ENCODE measurements at regions not wholly inside any gene's neighbourhood (a gene's known extent, or its start where the extent isn't known, plus 50 kb on each side); places are given as distances from the start of the nearest gene placed in this dataset.

- Mint-ChIP-seq H3K4me3 (no peak overlapping the region), H3K9me3 (peaks cover 3% of the 10 kb centered on the region), H3K27me3 (ENCODE audit: low read depth) (no peaks in the 10 kb centered on the region), H3K36me3 (ENCODE audit: low read depth) (no peaks in the 10 kb centered on the region), H3K27ac (no peak overlapping the region), H3K4me1 (no peaks in the 10 kb centered on the region)
- no peak for TF ChIP-seq CTCF (IDR thresholded peaks at IDR 0.05; ENCODE audit: unreplicated experiment in 3 of 3)
Measured at GRCh38 chr9:8160787-8161186, 361.2 kb upstream of the DMAC1 start.

- Mint-ChIP-seq H3K9me3 (peaks cover 3% of the 10 kb centered on the region), H3K27me3 (ENCODE audit: low read depth) (no peaks in the 10 kb centered on the region), H3K4me1 (no peaks in the 10 kb centered on the region), H3K36me3 (ENCODE audit: low read depth) (no peaks in the 10 kb centered on the region), H3K4me3 (no peak overlapping the region), H3K27ac (no peak overlapping the region)
- no peak for TF ChIP-seq CTCF (IDR thresholded peaks at IDR 0.05; ENCODE audit: unreplicated experiment in 3 of 3)
Measured at GRCh38 chr9:8158574-8158973, 359.0 kb upstream of the DMAC1 start.

GRCh38 chr9:8157683-8158324, 358.2 kb upstream of the DMAC1 start:
- H3K27me3 Mint-ChIP-seq (ENCODE audit: low read depth) = no peaks in the 10 kb centered on the region
- no peak overlapping the region for H3K27ac Mint-ChIP-seq
- H3K36me3 Mint-ChIP-seq (ENCODE audit: low read depth) = no peaks in the 10 kb centered on the region
- H3K4me3 Mint-ChIP-seq = no peak overlapping the region
- H3K9me3 Mint-ChIP-seq = peaks cover 3% of the 10 kb centered on the region
- H3K4me1 Mint-ChIP-seq = no peaks in the 10 kb centered on the region
- no peak for TF ChIP-seq CTCF (IDR thresholded peaks at IDR 0.05; ENCODE audit: unreplicated experiment in 3 of 3)

GRCh38 chr9:8156346-8156745, 356.8 kb upstream of the DMAC1 start:
- Mint-ChIP-seq H3K4me1 (no peaks in the 10 kb centered on the region), H3K4me3 (no peak overlapping the region), H3K9me3 (peaks cover 9% of the 10 kb centered on the region), H3K36me3 (ENCODE audit: low read depth) (no peaks in the 10 kb centered on the region), H3K27ac (no peak overlapping the region), H3K27me3 (ENCODE audit: low read depth) (no peaks in the 10 kb centered on the region)
- no peak for TF ChIP-seq CTCF (IDR thresholded peaks at IDR 0.05; ENCODE audit: unreplicated experiment in 3 of 3)

- Mint-ChIP-seq H3K27ac (no peak overlapping the region), H3K4me1 (no peaks in the 10 kb centered on the region), H3K4me3 (no peak overlapping the region), H3K36me3 (ENCODE audit: low read depth) (no peaks in the 10 kb centered on the region), H3K27me3 (ENCODE audit: low read depth) (no peaks in the 10 kb centered on the region), H3K9me3 (peaks cover 15% of the 10 kb centered on the region)
- TF ChIP-seq CTCF (IDR thresholded peaks at IDR 0.05; ENCODE audit: unreplicated experiment in 3 of 3) = no peak
Measured at GRCh38 chr9:8155706-8156105, 356.1 kb upstream of the DMAC1 start.

GRCh38 chr9:8143677-8144076, 344.1 kb upstream of the DMAC1 start:
- H3K27me3 Mint-ChIP-seq (ENCODE audit: low read depth) = peaks cover 3% of the 10 kb centered on the region
- H3K9me3 Mint-ChIP-seq = peaks cover 2% of the 10 kb centered on the region
- no peaks in the 10 kb centered on the region for H3K4me1 Mint-ChIP-seq
- no peak overlapping the region for H3K4me3 Mint-ChIP-seq
- no peaks in the 10 kb centered on the region for H3K36me3 Mint-ChIP-seq (ENCODE audit: low read depth)
- no peak for TF ChIP-seq CTCF (IDR thresholded peaks at IDR 0.05; ENCODE audit: unreplicated experiment in 3 of 3)
- no peak overlapping the region for H3K27ac Mint-ChIP-seq
